ENCODE measurements at regions not wholly inside any gene's neighbourhood (a gene's known extent, or its start where the extent isn't known, plus 50 kb on each side); places are given as distances from the start of the nearest gene placed in this dataset.
"Not testable (repeated sequence)": the region's sequence is repeated elsewhere in the genome, so short reads cannot be mapped to it uniquely, and the experiment has no call there.

DNA sequence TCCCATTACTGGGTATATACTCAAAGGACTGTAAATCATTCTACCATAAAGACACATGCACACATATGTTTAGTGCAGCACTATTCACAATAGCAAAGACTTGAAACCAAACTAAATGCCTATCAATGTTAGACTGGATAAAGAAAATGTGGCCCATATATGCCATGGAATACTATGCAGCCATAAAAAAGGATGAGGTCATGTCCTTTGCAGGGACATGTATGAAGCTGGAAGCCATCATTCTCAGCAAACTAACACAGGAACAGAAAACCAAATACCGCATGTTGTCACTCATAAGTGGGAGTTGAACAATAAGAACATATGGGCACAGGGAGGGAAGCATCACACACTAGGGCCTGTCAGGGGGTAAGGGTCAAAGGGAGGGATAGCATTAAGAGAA is 1172.4 kb upstream of the ADGRB3 start:
- not testable (repeated sequence) for DNase-seq (ENCODE audit: low read depth in 2 of 3, low spot score in 2 of 3)

DNA sequence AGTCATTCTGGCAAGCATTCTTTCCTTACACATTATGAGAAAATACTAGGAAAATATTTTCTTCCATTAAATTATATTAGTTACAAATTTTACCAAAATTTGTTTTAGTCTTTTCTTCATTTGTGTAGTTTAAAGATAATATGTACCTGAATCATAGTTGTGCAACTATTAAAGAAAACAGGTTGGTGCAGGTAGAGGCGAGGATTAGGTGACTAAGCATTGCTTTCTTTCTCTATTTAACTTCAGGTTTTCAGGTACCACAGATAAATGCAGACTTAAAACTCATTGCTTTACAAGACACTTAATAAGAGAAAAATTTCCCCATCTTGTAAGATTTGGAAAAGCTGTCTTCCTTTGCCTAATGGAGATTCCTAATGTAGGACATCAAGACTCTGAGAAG is 1175.5 kb upstream of the ADGRB3 start:
- no peak for DNase-seq (ENCODE audit: low read depth in 2 of 3, low spot score in 2 of 3)

DNA sequence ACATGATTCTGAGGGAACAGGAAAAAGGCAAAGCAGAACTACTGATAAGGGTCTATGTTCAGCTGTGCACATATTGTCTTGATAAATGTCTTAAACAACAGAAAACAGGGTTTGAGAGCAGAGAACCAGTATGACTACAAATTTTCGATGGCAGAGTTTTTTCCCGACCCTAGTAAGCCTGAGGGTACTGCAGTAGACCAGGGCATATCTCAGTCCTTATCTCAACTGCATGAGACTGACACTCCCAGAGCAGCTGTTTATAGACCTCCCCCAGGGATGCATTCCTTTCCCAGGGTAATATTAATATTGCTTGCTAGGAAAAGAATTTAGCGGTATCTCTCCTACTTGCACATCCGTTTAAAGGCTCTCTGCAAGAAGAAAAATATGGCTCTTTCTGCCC is 1176.8 kb upstream of the ADGRB3 start:
- no peak for DNase-seq (ENCODE audit: low read depth in 2 of 3, low spot score in 2 of 3)

GRCh38 chr6:67451874-67452273 is 1183.2 kb upstream of the ADGRB3 start:
- DNase-seq (ENCODE audit: low read depth in 2 of 3, low spot score in 2 of 3) = no peak

DNA sequence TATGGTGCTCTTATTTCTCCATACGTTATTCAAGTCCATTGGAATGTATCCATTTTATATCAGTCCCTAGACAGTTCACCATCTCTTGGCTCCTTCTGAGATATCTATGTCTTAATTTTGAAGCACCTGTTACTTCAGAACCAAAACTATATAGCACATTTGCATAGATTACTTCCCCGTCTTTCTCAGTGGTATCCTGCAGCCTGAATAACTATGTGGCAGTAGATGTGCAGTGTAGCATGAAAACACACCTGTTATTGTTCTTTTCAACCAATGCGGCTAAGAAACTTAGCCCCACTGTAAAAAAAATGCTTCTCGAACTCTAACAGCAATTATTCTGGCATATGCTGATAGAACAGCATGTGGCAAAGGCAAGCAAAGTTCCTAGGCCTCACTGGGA is 1184.4 kb upstream of the ADGRB3 start:
- no peak for DNase-seq (ENCODE audit: low read depth in 2 of 3, low spot score in 2 of 3)

DNA sequence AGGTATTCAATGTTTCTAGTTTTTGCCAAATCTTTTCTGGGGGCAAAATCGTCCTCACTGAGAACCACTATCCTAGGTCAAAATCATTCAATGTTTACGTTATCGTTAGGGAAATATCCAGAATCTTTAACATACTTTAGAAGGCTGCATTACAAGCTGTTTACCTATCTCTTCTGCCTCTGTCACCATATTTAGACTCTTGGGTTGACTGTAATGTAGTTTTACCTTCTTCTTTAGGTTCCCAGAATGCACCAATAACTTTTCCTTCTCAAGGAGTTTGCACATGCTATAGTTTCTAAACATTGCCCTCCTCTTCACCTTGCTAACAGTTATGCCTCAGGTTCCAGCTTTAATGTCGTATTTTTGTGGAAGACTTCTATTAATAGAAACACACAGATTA is 1185.5 kb upstream of the ADGRB3 start:
- DNase-seq (ENCODE audit: low read depth in 2 of 3, low spot score in 2 of 3) = no peak

GRCh38 chr6:67433124-67433523 is 1202.0 kb upstream of the ADGRB3 start:
- DNase-seq (ENCODE audit: low read depth in 2 of 3, low spot score in 2 of 3) = peak in 1 of 3 donors; percentile 19

- no peak for DNase-seq (ENCODE audit: low read depth in 2 of 3, low spot score in 2 of 3)
These were observed 1204.0 kb upstream of the ADGRB3 start for GRCh38 chr6:67431076-67431475.

- not testable (repeated sequence) for DNase-seq (ENCODE audit: low read depth in 2 of 3, low spot score in 2 of 3)
These were observed 1208.4 kb upstream of the ADGRB3 start for GRCh38 chr6:67426686-67427085.

DNA sequence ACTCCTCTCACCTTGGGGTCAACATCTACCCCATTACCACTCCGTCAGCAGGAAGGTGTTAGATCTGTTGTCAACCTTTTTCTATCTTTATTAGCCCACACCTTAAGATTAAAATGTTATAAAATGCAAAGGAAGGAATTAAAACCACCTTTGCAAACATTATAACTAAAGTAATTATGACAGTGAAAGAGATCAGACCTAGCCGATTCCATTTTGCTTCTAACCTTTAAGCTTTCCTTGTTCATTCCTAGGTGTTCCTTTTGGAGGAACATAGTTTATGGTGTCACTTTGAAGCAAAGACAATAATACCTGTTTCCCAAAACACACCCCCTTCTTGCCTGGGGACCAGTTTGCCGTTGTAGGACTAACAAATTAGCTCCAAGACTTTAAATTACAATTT is 1223.0 kb upstream of the ADGRB3 start:
- DNase-seq (ENCODE audit: low read depth in 2 of 3, low spot score in 2 of 3) = no peak

DNA sequence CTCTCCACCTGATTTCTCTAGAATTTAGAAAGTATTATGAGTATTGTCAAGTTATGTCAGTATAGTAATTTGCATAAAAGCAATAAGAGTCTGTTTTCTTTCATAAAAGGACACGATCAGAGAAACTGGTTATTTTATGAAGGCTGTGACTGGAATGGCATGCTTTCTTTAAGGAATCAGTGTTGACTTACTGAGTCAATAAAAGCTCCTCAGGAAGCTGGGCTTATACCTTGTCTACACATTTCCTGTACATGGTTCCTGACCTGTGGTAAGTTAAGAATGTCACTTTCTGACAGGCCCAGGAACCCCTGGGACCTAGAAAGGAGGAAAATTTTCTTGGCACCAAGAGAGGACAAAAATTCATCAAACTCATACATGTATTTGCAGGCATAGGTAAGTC is 1224.0 kb upstream of the ADGRB3 start:
- no peak for DNase-seq (ENCODE audit: low read depth in 2 of 3, low spot score in 2 of 3)

- no peak for DNase-seq (ENCODE audit: low read depth in 2 of 3, low spot score in 2 of 3)
These were observed 1240.8 kb upstream of the ADGRB3 start for GRCh38 chr6:67394254-67394653.

DNA sequence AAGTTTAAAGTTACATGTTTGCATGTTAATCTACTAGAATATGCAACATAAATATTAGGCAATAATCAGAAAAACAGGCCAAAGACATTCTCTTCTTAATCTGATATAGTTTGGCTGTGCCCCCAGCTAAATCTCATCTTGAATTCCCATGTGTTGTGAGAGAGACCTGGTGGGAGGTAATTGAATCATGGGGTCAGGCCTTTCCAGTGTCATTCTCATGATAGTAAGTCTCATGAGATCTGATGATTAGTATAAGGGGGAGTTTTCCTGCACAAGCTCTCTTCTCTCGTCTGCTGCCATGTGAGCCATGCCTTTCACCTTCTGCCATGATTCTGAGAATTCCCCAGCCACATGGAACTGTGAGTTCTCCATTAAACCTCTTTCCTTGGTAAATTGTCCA is 1241.7 kb upstream of the ADGRB3 start:
- DNase-seq (ENCODE audit: low read depth in 2 of 3, low spot score in 2 of 3) = no peak

DNA sequence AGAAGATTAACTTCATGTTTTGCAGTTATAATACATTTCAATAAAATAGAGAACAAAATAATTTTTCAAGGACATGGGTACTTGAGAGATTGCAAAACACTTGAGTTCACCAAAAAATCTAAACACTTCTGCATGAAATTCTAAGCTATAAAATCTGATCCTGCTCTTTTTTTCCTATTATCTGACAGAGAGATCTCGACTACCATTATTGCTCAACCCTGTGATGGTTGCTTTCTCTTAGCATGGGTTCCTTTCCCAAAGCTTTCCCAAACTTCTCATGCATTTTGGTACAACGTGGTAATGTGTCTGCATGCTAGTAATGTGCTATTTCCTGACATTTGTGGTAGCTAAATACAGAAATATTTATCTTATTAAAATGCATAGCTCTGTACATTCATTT is 1243.1 kb upstream of the ADGRB3 start:
- DNase-seq (ENCODE audit: low read depth in 2 of 3, low spot score in 2 of 3) = no peak

GRCh38 chr6:67369679-67370078 is 1265.4 kb upstream of the ADGRB3 start:
- DNase-seq (ENCODE audit: low read depth in 2 of 3, low spot score in 2 of 3) = no peak

DNA sequence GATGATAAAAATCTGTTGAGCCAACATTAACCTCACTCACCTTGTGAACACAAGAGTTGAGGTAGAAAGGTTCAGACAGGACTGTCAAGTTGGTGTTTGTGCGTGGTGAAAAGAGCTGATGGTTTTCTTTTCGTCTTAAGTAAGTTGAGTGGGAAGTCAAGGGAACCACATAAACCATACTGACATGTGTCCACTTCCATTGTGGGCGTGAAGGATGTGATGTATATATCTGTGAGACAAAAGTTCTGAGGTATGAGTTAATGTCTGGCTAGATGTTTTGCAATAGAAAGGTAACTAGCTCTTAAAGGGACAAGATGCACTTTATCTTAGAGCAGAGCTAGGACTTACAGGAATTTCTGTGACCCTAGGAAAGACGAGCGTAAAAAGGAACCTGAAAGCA is 1272.1 kb upstream of the ADGRB3 start:
- no peak for DNase-seq (ENCODE audit: low read depth in 2 of 3, low spot score in 2 of 3)

DNA sequence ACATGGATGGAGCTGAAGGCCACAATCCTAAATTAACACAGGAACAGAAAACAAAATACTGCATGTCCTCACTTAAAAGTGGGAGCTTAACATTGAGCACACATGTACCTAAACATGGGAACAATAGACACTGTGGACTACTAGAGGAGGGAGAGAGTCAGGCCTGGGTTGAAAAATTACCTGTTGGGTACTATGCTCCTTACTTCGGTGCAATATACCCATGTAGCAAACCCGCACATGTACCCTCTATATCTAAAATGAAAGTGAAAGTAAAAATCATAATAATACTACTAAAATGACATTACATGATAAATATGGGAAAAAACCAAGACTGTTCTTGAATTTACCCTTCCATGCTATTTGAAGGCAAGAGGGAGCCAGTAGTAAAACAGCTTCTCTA is 1273.8 kb upstream of the ADGRB3 start:
- no peak for DNase-seq (ENCODE audit: low read depth in 2 of 3, low spot score in 2 of 3)

- no peak for DNase-seq (ENCODE audit: low read depth in 2 of 3, low spot score in 2 of 3)
These were observed 1276.8 kb upstream of the ADGRB3 start for GRCh38 chr6:67358241-67358640.

- no peak for DNase-seq (ENCODE audit: low read depth in 2 of 3, low spot score in 2 of 3)
These were observed 1281.2 kb upstream of the ADGRB3 start for GRCh38 chr6:67353861-67354260.

- no peak for DNase-seq (ENCODE audit: low read depth in 2 of 3, low spot score in 2 of 3)
These were observed 1282.4 kb upstream of the ADGRB3 start for GRCh38 chr6:67352717-67353116.

DNA sequence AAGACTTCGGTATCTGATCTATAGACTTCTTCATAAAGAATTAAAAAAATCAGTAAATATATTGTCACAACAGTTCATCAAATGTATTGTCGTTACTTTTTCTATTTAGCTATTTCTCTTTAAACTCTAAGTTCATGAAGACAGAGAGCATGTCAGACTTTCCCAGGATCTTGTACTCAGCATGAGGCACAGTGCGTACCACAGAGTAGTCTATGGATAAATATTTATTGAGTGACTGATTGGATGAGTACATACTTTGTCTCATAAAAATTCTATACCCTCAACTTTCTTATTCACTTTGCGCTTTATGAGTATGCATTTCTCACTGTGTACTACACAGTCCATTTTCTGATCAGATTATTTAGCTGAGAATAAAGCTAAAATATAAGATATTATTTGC is 1284.4 kb upstream of the ADGRB3 start:
- no peak for DNase-seq (ENCODE audit: low read depth in 2 of 3, low spot score in 2 of 3)

GRCh38 chr6:67345946-67346345 is 1289.1 kb upstream of the ADGRB3 start:
- no peak for DNase-seq (ENCODE audit: low read depth in 2 of 3, low spot score in 2 of 3)

- DNase-seq (ENCODE audit: low read depth in 2 of 3, low spot score in 2 of 3) = no peak
These were observed 1299.1 kb upstream of the ADGRB3 start for GRCh38 chr6:67336014-67336413.

GRCh38 chr6:67331304-67331703 is 1303.8 kb upstream of the ADGRB3 start:
- DNase-seq (ENCODE audit: low read depth in 2 of 3, low spot score in 2 of 3) = no peak

Data from hematopoietic multipotent progenitor cell (in vitro differentiated cells).